ENCODE measurements at regions not wholly inside any gene's neighbourhood (a gene's known extent, or its start where the extent isn't known, plus 50 kb on each side); places are given as distances from the start of the nearest gene placed in this dataset.

GRCh38 chr6:74971633-74972032 lies 234.2 kb downstream of the COL12A1 start:
- TF ChIP-seq CTCF (conservative IDR thresholded peaks at IDR 0.05; ENCODE audit: low read depth, low read length): no peak
- TF ChIP-seq EZH2 (IDR thresholded peaks at IDR 0.05; ENCODE audit: low read length, unreplicated experiment): no peak
